IgD-negative memory B cell (primary cell): ENCODE measurements at regions not wholly inside any gene's neighbourhood (a gene's known extent, or its start where the extent isn't known, plus 50 kb on each side); places are given as distances from the start of the nearest gene placed in this dataset.
"Not testable (repeated sequence)": the region's sequence is repeated elsewhere in the genome, so short reads cannot be mapped to it uniquely, and the experiment has no call there.

Source experiments
- H3K27ac Mint-ChIP-seq, 3 donors: one replicate each; pipeline ENCODE4 v1.8.0; 2020 to 2022; ENCODE audit warnings: mild to moderate bottlenecking in 3 of 3, mixed read lengths in 3 of 3, moderate library complexity in 1 of 3
- H3K27me3 Mint-ChIP-seq: one replicate; pipeline ENCODE4 v1.8.0; 2021; ENCODE audit warnings: mixed read lengths
- H3K36me3 Mint-ChIP-seq: one replicate; pipeline ENCODE4 v1.8.0; 2020; ENCODE audit warnings: mild to moderate bottlenecking, mixed read lengths
- H3K4me1 Mint-ChIP-seq, 3 donors: one replicate each; pipeline ENCODE4 v1.8.0; 2020 to 2022; ENCODE audit warnings: mixed read lengths in 3 of 3, mild to moderate bottlenecking in 1 of 3
- H3K4me3 Mint-ChIP-seq, 4 donors: one replicate each; pipeline ENCODE4 v1.8.0; 2020 to 2022; ENCODE audit warnings: mild to moderate bottlenecking in 4 of 4, mixed read lengths in 4 of 4, moderate library complexity in 3 of 4
- H3K9me3 Mint-ChIP-seq, 3 donors: one replicate each; pipeline ENCODE4 v1.8.0; 2020 to 2021; ENCODE audit warnings: mixed read lengths in 3 of 3, mild to moderate bottlenecking in 1 of 3

GRCh38 chr6:74505391-74505790 is 700.5 kb downstream of the COL12A1 start:
- peaks cover 7 to 15% (median 9%) of the 10 kb centered on the region in 3 donors for H3K9me3 Mint-ChIP-seq
- no peak overlapping the region for H3K4me3 Mint-ChIP-seq
- H3K36me3 Mint-ChIP-seq = no peaks in the 10 kb centered on the region
- peak overlapping the region in 1 of 3 donors; percentile 11 for H3K27ac Mint-ChIP-seq
- no peaks in the 10 kb centered on the region for H3K4me1 Mint-ChIP-seq
- H3K27me3 Mint-ChIP-seq = no peaks in the 10 kb centered on the region

GRCh38 chr6:74504941-74505340 is 700.9 kb downstream of the COL12A1 start:
- Mint-ChIP-seq H3K4me1 (no peaks in the 10 kb centered on the region), H3K27me3 (no peaks in the 10 kb centered on the region), H3K36me3 (no peaks in the 10 kb centered on the region), H3K4me3 (no peak overlapping the region), H3K27ac (no peak overlapping the region), H3K9me3 (peaks cover 4 to 11% (median 9%) of the 10 kb centered on the region in 3 donors)

GRCh38 chr6:74492587-74492986 is 713.3 kb downstream of the COL12A1 start:
- Mint-ChIP-seq H3K27ac (no peak overlapping the region), H3K27me3 (no peaks in the 10 kb centered on the region), H3K36me3 (no peaks in the 10 kb centered on the region), H3K9me3 (peaks cover 2 to 10% (median 4%) of the 10 kb centered on the region in 3 donors), H3K4me1 (no peaks in the 10 kb centered on the region), H3K4me3 (no peak overlapping the region)

- no peak overlapping the region for H3K27ac Mint-ChIP-seq
- H3K36me3 Mint-ChIP-seq = no peaks in the 10 kb centered on the region
- no peak overlapping the region for H3K4me3 Mint-ChIP-seq
- H3K4me1 Mint-ChIP-seq = no peaks in the 10 kb centered on the region
- peaks cover 2 to 10% (median 4%) of the 10 kb centered on the region in 3 donors for H3K9me3 Mint-ChIP-seq
- H3K27me3 Mint-ChIP-seq = no peaks in the 10 kb centered on the region
These were observed 713.9 kb downstream of the COL12A1 start for GRCh38 chr6:74491844-74492374.

GRCh38 chr6:74488726-74489125 is 717.1 kb downstream of the COL12A1 start:
- H3K4me3 Mint-ChIP-seq, H3K27me3 Mint-ChIP-seq, H3K4me1 Mint-ChIP-seq, H3K36me3 Mint-ChIP-seq, H3K9me3 Mint-ChIP-seq: not testable (repeated sequence)
- peak overlapping the region in 1 of 3 donors; percentile 78 for H3K27ac Mint-ChIP-seq

- Mint-ChIP-seq H3K27me3 (no peaks in the 10 kb centered on the region), H3K4me1 (no peaks in the 10 kb centered on the region), H3K9me3 (no peaks in the 10 kb centered on the region)
These were observed 723.7 kb downstream of the COL12A1 start for GRCh38 chr6:74482180-74482579.

GRCh38 chr6:74480561-74480960 is 725.3 kb downstream of the COL12A1 start:
- Mint-ChIP-seq H3K4me1 (no peaks in the 10 kb centered on the region), H3K36me3 (no peaks in the 10 kb centered on the region)

More at GRCh38 chr6:74482180-74482579, 723.7 kb downstream of the COL12A1 start:
- H3K4me3 Mint-ChIP-seq = no peak overlapping the region
- no peak overlapping the region for H3K27ac Mint-ChIP-seq
- no peaks in the 10 kb centered on the region for H3K36me3 Mint-ChIP-seq

GRCh38 chr6:74479960-74480359 is 725.9 kb downstream of the COL12A1 start:
- Mint-ChIP-seq H3K4me1 (no peaks in the 10 kb centered on the region), H3K9me3 (peaks cover 0 to 4% (median 0%) of the 10 kb centered on the region in 3 donors), H3K4me3 (no peak overlapping the region), H3K27ac (no peak overlapping the region), H3K36me3 (no peaks in the 10 kb centered on the region), H3K27me3 (no peaks in the 10 kb centered on the region)

More at GRCh38 chr6:74480561-74480960, 725.3 kb downstream of the COL12A1 start:
- H3K4me3 Mint-ChIP-seq = no peak overlapping the region
- peaks cover 0 to under 1% (median 0%) of the 10 kb centered on the region in 3 donors for H3K9me3 Mint-ChIP-seq
- H3K27me3 Mint-ChIP-seq = no peaks in the 10 kb centered on the region
- no peak overlapping the region for H3K27ac Mint-ChIP-seq

GRCh38 chr6:74479420-74479819 is 726.4 kb downstream of the COL12A1 start:
- Mint-ChIP-seq H3K27ac (no peak overlapping the region), H3K27me3 (no peaks in the 10 kb centered on the region)

GRCh38 chr6:74474046-74474445 is 731.8 kb downstream of the COL12A1 start:
- H3K27me3 Mint-ChIP-seq, H3K27ac Mint-ChIP-seq, H3K4me3 Mint-ChIP-seq, H3K4me1 Mint-ChIP-seq, H3K36me3 Mint-ChIP-seq, H3K9me3 Mint-ChIP-seq: not testable (repeated sequence)

More at GRCh38 chr6:74479420-74479819, 726.4 kb downstream of the COL12A1 start:
- Mint-ChIP-seq H3K4me3 (no peak overlapping the region), H3K4me1 (no peaks in the 10 kb centered on the region), H3K36me3 (no peaks in the 10 kb centered on the region), H3K9me3 (peaks cover 0 to 4% (median 0%) of the 10 kb centered on the region in 3 donors)

GRCh38 chr6:74468552-74468951 is 737.3 kb downstream of the COL12A1 start:
- H3K9me3 Mint-ChIP-seq, H3K36me3 Mint-ChIP-seq, H3K4me3 Mint-ChIP-seq, H3K27me3 Mint-ChIP-seq, H3K4me1 Mint-ChIP-seq, H3K27ac Mint-ChIP-seq: not testable (repeated sequence)

- Mint-ChIP-seq H3K36me3 (peaks cover 5% of the 10 kb centered on the region), H3K4me3 (peak overlapping the region in 1 of 4 donors; percentile 84), H3K9me3 (peaks cover 2 to 6% (median 3%) of the 10 kb centered on the region in 3 donors)
These were observed 738.2 kb downstream of the COL12A1 start for GRCh38 chr6:74467533-74468215.

GRCh38 chr6:74466572-74466971 is 739.3 kb downstream of the COL12A1 start:
- H3K4me3 Mint-ChIP-seq = no peak overlapping the region
- no peaks in the 10 kb centered on the region for H3K27me3 Mint-ChIP-seq
- H3K4me1 Mint-ChIP-seq = no peaks in the 10 kb centered on the region
- no peak overlapping the region for H3K27ac Mint-ChIP-seq
- peaks cover 5% of the 10 kb centered on the region for H3K36me3 Mint-ChIP-seq
- H3K9me3 Mint-ChIP-seq = peaks cover 2 to 10% (median 3%) of the 10 kb centered on the region in 3 donors

More at GRCh38 chr6:74467533-74468215, 738.2 kb downstream of the COL12A1 start:
- no peaks in the 10 kb centered on the region for H3K4me1 Mint-ChIP-seq
- H3K27me3 Mint-ChIP-seq = no peaks in the 10 kb centered on the region
- no peak overlapping the region for H3K27ac Mint-ChIP-seq

GRCh38 chr6:74459260-74459659 is 746.6 kb downstream of the COL12A1 start:
- no peaks in the 10 kb centered on the region for H3K27me3 Mint-ChIP-seq
- H3K4me1 Mint-ChIP-seq = no peaks in the 10 kb centered on the region
- peak overlapping the region in 1 of 3 donors; percentile 37 for H3K27ac Mint-ChIP-seq
- H3K4me3 Mint-ChIP-seq = no peak overlapping the region
- H3K9me3 Mint-ChIP-seq = peaks cover 0 to 8% (median 0%) of the 10 kb centered on the region in 3 donors
- H3K36me3 Mint-ChIP-seq = no peaks in the 10 kb centered on the region

- Mint-ChIP-seq H3K4me3 (no peak overlapping the region), H3K27me3 (no peaks in the 10 kb centered on the region), H3K4me1 (no peaks in the 10 kb centered on the region), H3K27ac (no peak overlapping the region), H3K9me3 (peaks cover 0 to 8% (median 0%) of the 10 kb centered on the region in 3 donors), H3K36me3 (no peaks in the 10 kb centered on the region)
These were observed 747.3 kb downstream of the COL12A1 start for GRCh38 chr6:74458536-74458935.

- Mint-ChIP-seq H3K27ac (no peak overlapping the region), H3K9me3 (peaks cover 0 to 4% (median 0%) of the 10 kb centered on the region in 3 donors), H3K4me3 (no peak overlapping the region), H3K36me3 (no peaks in the 10 kb centered on the region), H3K27me3 (no peaks in the 10 kb centered on the region), H3K4me1 (no peaks in the 10 kb centered on the region)
These were observed 750.1 kb downstream of the COL12A1 start for GRCh38 chr6:74455786-74456185.
